ENCODE measurements at regions not wholly inside any gene's neighbourhood (a gene's known extent, or its start where the extent isn't known, plus 50 kb on each side); places are given as distances from the start of the nearest gene placed in this dataset.
"Not testable (repeated sequence)": the region's sequence is repeated elsewhere in the genome, so short reads cannot be mapped to it uniquely, and the experiment has no call there.

GRCh38 chr2:228592925-228593324 lies 411.4 kb upstream of the SPHKAP start:
- Histone ChIP-seq H3K36me3 (no peaks in the 10 kb centered on the region), H3K4me3 (no peak overlapping the region), H3K27me3 (no peaks in the 10 kb centered on the region), H3K4me1 (no peaks in the 10 kb centered on the region), H3K27ac (replicated peaks in 1 of 4) (no peak overlapping the region), H3K9me3 (no peaks in the 10 kb centered on the region)
- intact Hi-C loops (cut with DNase I) = no loop called here
- DNase-seq (ENCODE audit: extremely low spot score) = no peak
- 63% methylated on average over 4 of the region's 4 CpGs for WGBS
- TF ChIP-seq POLR2A (IDR thresholded peaks at IDR 0.05; ENCODE audit: low read depth) = no peak
- TF ChIP-seq CTCF (IDR thresholded peaks at IDR 0.05) = no peak
- no peak for TF ChIP-seq POLR2AphosphoS5 (IDR thresholded peaks at IDR 0.05)
- TF ChIP-seq EP300 (IDR thresholded peaks at IDR 0.05) = no peak

GRCh38 chr2:228590681-228591080 lies 409.2 kb upstream of the SPHKAP start:
- Histone ChIP-seq H3K36me3 (no peaks in the 10 kb centered on the region), H3K4me3 (no peak overlapping the region), H3K9me3 (no peaks in the 10 kb centered on the region), H3K4me1 (no peaks in the 10 kb centered on the region), H3K27me3 (no peaks in the 10 kb centered on the region), H3K27ac (replicated peaks in 1 of 4) (no peak overlapping the region)
- TF ChIP-seq CTCF (IDR thresholded peaks at IDR 0.05) (no peak), POLR2AphosphoS5 (IDR thresholded peaks at IDR 0.05) (no peak), EP300 (IDR thresholded peaks at IDR 0.05) (no peak), POLR2A (IDR thresholded peaks at IDR 0.05; ENCODE audit: low read depth) (no peak)
- intact Hi-C loops (cut with DNase I) = no loop called here
- DNase-seq (ENCODE audit: extremely low spot score) = no peak
- 86% methylated on average over 2 of the region's 2 CpGs for WGBS

GRCh38 chr2:228589115-228589514 lies 407.6 kb upstream of the SPHKAP start:
- DNase-seq (ENCODE audit: extremely low spot score) = no peak
- Histone ChIP-seq H3K4me3 (no peak overlapping the region), H3K27ac (replicated peaks in 1 of 4) (no peak overlapping the region), H3K27me3 (no peaks in the 10 kb centered on the region), H3K9me3 (no peaks in the 10 kb centered on the region), H3K36me3 (no peaks in the 10 kb centered on the region), H3K4me1 (no peaks in the 10 kb centered on the region)
- TF ChIP-seq POLR2A (IDR thresholded peaks at IDR 0.05; ENCODE audit: low read depth) = no peak
- TF ChIP-seq POLR2AphosphoS5 (IDR thresholded peaks at IDR 0.05) = no peak
- no peak for TF ChIP-seq CTCF (IDR thresholded peaks at IDR 0.05)
- no peak for TF ChIP-seq EP300 (IDR thresholded peaks at IDR 0.05)
- intact Hi-C loops (cut with DNase I) = no loop called here
- WGBS = 69% methylated on average over 4 of the region's 4 CpGs

- intact Hi-C loops (cut with DNase I) = no loop called here
- Histone ChIP-seq H3K36me3 (no peaks in the 10 kb centered on the region), H3K4me1 (no peaks in the 10 kb centered on the region), H3K27ac (replicated peaks in 1 of 4) (no peak overlapping the region), H3K27me3 (no peaks in the 10 kb centered on the region), H3K4me3 (no peak overlapping the region), H3K9me3 (no peaks in the 10 kb centered on the region)
- DNase-seq (ENCODE audit: extremely low spot score) = no peak
- TF ChIP-seq POLR2AphosphoS5 (IDR thresholded peaks at IDR 0.05) (no peak), POLR2A (IDR thresholded peaks at IDR 0.05; ENCODE audit: low read depth) (no peak), CTCF (IDR thresholded peaks at IDR 0.05) (no peak), EP300 (IDR thresholded peaks at IDR 0.05) (no peak)
Measured at GRCh38 chr2:228581731-228582130, 400.2 kb upstream of the SPHKAP start.

GRCh38 chr2:228575897-228576296 lies 394.4 kb upstream of the SPHKAP start:
- no peak overlapping the region for H3K4me3 ChIP-seq
- intact Hi-C loops (cut with DNase I) = no loop called here
- DNase-seq (ENCODE audit: extremely low spot score) = no peak
- TF ChIP-seq EP300 (IDR thresholded peaks at IDR 0.05) = no peak
- TF ChIP-seq POLR2A (IDR thresholded peaks at IDR 0.05; ENCODE audit: low read depth) = no peak
- no peak for TF ChIP-seq CTCF (IDR thresholded peaks at IDR 0.05)
- no peak for TF ChIP-seq POLR2AphosphoS5 (IDR thresholded peaks at IDR 0.05)
- H3K27me3 ChIP-seq = no peaks in the 10 kb centered on the region
- H3K4me1 ChIP-seq = no peaks in the 10 kb centered on the region
- no peak overlapping the region for H3K27ac ChIP-seq (replicated peaks in 1 of 4)
- no peaks in the 10 kb centered on the region for H3K9me3 ChIP-seq
- no peaks in the 10 kb centered on the region for H3K36me3 ChIP-seq
- WGBS = 62% methylated on average over 1 of the region's 1 CpG

GRCh38 chr2:228568275-228568674 lies 386.8 kb upstream of the SPHKAP start:
- 85% methylated on average over 21 of the region's 28 CpGs for WGBS
- H3K4me1 ChIP-seq; H3K36me3 ChIP-seq; DNase-seq (ENCODE audit: extremely low spot score); H3K4me3 ChIP-seq; H3K9me3 ChIP-seq; H3K27me3 ChIP-seq; intact Hi-C loops (cut with DNase I); H3K27ac ChIP-seq (replicated peaks in 1 of 4): not testable (repeated sequence)
